Inferior parietal cortex (tissue), 1 donor: ENCODE measurements at regions not wholly inside any gene's neighbourhood (a gene's known extent, or its start where the extent isn't known, plus 50 kb on each side); places are given as distances from the start of the nearest gene placed in this dataset.
"Not testable (repeated sequence)": the region's sequence is repeated elsewhere in the genome, so short reads cannot be mapped to it uniquely, and the experiment has no call there.

Source experiments
- DNase-seq: peaks from one replicate; pipeline ENCODE4 v3.0.0-alpha.2; 2016; ENCODE audit errors: extremely low spot score

GRCh38 chr20:47847220-47847619 is 61.9 kb upstream of the SULF2 start:
- DNase-seq: not testable (repeated sequence)

- DNase-seq: peak; percentile 27
These were observed 61.4 kb upstream of the SULF2 start for GRCh38 chr20:47846651-47847050.

- DNase-seq: not testable (repeated sequence)
These were observed 60.2 kb upstream of the SULF2 start for GRCh38 chr20:47845382-47845977.

GRCh38 chr20:47844568-47844906 is 59.3 kb upstream of the SULF2 start:
- not testable (repeated sequence) for DNase-seq

- no peak for DNase-seq
These were observed 58.7 kb upstream of the SULF2 start for GRCh38 chr20:47843886-47844567.

GRCh38 chr20:47842950-47843349 is 57.7 kb upstream of the SULF2 start:
- not testable (repeated sequence) for DNase-seq

- not testable (repeated sequence) for DNase-seq
These were observed 56.7 kb upstream of the SULF2 start for GRCh38 chr20:47842004-47842403.

GRCh38 chr20:47836256-47836817 is 51.1 kb upstream of the SULF2 start:
- not testable (repeated sequence) for DNase-seq
